ENCODE measurements at regions not wholly inside any gene's neighbourhood (a gene's known extent, or its start where the extent isn't known, plus 50 kb on each side); places are given as distances from the start of the nearest gene placed in this dataset.

DNA sequence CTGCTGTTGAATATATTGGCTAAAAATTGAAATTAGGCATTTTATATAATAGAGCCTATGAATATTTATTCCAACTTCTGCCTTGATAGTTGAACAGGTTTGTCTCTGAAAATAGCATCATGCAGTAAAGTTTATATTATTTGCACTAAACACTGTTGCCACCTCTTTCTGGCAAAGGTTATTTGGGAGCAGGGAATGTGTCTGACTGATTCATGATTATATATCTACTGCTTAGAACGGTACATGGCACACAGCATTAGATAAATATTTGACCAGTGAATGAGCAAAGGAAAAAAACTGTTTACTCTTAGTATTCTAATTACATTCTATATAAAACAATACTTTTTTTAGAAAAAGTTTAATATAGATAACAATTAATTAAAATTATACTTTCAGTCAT is 123.1 kb upstream of the MGAT4C start:
- H3K36me3 ChIP-seq (ENCODE audit: control insufficient read depth, insufficient read depth, low read length), result no peaks in the 10 kb centered on the region
- no peak for DNase-seq (ENCODE audit: low read depth)
- no peak overlapping the region for H3K4me3 ChIP-seq (ENCODE audit: low read depth, low read length)
- TF ChIP-seq, protein P1, sequence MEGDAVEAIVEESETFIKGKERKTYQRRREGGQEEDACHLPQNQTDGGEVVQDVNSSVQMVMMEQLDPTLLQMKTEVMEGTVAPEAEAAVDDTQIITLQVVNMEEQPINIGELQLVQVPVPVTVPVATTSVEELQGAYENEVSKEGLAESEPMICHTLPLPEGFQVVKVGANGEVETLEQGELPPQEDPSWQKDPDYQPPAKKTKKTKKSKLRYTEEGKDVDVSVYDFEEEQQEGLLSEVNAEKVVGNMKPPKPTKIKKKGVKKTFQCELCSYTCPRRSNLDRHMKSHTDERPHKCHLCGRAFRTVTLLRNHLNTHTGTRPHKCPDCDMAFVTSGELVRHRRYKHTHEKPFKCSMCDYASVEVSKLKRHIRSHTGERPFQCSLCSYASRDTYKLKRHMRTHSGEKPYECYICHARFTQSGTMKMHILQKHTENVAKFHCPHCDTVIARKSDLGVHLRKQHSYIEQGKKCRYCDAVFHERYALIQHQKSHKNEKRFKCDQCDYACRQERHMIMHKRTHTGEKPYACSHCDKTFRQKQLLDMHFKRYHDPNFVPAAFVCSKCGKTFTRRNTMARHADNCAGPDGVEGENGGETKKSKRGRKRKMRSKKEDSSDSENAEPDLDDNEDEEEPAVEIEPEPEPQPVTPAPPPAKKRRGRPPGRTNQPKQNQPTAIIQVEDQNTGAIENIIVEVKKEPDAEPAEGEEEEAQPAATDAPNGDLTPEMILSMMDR (IDR thresholded peaks at IDR 0.05; ENCODE audit: insufficient read depth, low read length, poor library complexity, severe bottlenecking), result no peak
- no peaks in the 10 kb centered on the region for H3K27me3 ChIP-seq (ENCODE audit: control insufficient read depth, insufficient read depth, low read length)

DNA sequence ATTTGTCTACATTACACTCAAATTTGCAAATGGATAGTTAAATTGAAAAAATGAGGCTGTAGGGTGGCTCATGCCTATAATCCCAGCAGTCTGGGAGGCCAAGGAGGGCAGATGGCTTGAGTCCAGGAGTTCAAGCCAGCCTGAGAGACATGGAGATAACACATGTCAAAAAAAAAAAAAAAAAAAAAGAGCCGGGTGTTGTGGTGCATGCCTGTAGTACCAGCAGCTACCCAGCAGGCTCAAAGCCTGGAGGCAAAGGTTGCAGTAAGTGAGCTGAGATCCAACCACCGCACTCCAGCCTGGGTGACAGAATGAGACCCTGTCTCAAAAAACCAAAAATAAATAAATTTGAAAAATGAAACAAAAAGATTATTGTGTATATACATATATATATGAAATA is 119.9 kb upstream of the MGAT4C start:
- no peak for DNase-seq (ENCODE audit: low read depth)
- TF ChIP-seq, protein P1 (IDR thresholded peaks at IDR 0.05; ENCODE audit: insufficient read depth, low read length, poor library complexity, severe bottlenecking), result no peak
- Histone ChIP-seq H3K4me3 (ENCODE audit: low read depth, low read length) (no peak overlapping the region), H3K27me3 (ENCODE audit: control insufficient read depth, insufficient read depth, low read length) (no peaks in the 10 kb centered on the region), H3K36me3 (ENCODE audit: control insufficient read depth, insufficient read depth, low read length) (no peaks in the 10 kb centered on the region)

DNA sequence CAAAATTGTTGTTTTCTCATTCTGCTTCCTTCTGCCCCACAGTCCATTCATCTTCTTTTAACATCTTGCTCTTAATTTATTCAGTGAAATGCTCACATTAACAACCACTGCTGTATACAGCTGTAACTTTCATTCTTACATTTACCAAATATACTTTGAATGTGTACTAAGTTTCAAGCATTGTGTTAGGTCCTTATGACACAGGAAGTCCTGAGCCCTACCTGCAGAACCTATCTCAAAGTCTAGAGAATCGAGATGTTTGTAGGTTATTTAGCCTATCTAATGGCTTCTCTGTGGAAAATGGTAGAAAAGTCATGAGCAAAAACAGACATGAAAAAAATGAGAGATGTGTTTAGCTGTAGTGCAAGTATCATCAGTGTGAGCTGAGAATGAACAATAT is 117.6 kb upstream of the MGAT4C start:
- Histone ChIP-seq H3K4me3 (ENCODE audit: low read depth, low read length) (no peak overlapping the region), H3K27me3 (ENCODE audit: control insufficient read depth, insufficient read depth, low read length) (no peaks in the 10 kb centered on the region), H3K36me3 (ENCODE audit: control insufficient read depth, insufficient read depth, low read length) (no peaks in the 10 kb centered on the region)
- TF ChIP-seq, protein P1 (IDR thresholded peaks at IDR 0.05; ENCODE audit: insufficient read depth, low read length, poor library complexity, severe bottlenecking), result no peak
- no peak for DNase-seq (ENCODE audit: low read depth)

DNA sequence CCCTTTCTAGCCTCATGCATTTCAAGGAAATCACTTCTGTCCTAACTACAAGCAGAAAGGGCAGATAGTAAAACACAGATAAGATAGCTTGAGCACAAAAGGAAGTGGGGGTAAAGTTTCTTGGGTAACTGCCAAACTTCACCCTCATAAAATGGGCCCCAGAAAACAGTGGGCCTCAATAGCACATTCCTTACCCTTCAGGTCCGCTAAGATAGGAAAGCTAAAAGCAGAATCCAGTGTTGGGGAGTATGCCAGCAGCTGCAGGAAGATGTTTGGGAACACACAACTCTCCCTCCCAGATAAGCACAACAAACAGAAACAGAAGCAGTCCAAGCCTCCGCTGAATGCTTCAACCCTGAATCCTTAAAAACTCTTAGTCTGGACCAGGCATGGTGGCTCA is 110.9 kb upstream of the MGAT4C start:
- Histone ChIP-seq H3K36me3 (ENCODE audit: control insufficient read depth, insufficient read depth, low read length) (no peaks in the 10 kb centered on the region), H3K27me3 (ENCODE audit: control insufficient read depth, insufficient read depth, low read length) (no peaks in the 10 kb centered on the region), H3K4me3 (ENCODE audit: low read depth, low read length) (no peak overlapping the region)
- TF ChIP-seq, protein P1 (IDR thresholded peaks at IDR 0.05; ENCODE audit: insufficient read depth, low read length, poor library complexity, severe bottlenecking), result no peak
- no peak for DNase-seq (ENCODE audit: low read depth)

DNA sequence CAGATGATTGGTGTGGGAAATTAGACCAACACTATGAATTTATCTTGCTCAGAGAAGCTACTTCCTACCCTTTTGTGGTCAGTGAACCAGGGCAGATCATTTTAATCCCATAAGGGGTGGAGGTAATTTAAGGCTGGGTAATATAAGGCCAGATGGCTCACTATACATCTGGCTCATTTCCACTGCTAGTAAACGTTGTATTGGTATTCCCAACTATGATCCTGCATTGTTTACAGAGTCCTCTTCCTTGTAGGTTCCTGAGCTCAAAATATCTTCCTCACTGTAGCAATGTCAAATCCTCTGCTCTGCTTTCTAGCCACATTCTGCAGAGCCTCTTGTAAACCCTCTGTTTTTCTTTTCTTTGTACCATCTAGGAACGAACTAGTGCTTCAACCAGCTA is 93.0 kb upstream of the MGAT4C start:
- Histone ChIP-seq H3K36me3 (ENCODE audit: control insufficient read depth, insufficient read depth, low read length) (no peaks in the 10 kb centered on the region), H3K4me3 (ENCODE audit: low read depth, low read length) (no peak overlapping the region), H3K27me3 (ENCODE audit: control insufficient read depth, insufficient read depth, low read length) (no peaks in the 10 kb centered on the region)
- no peak for DNase-seq (ENCODE audit: low read depth)
- TF ChIP-seq, protein P1 (IDR thresholded peaks at IDR 0.05; ENCODE audit: insufficient read depth, low read length, poor library complexity, severe bottlenecking), result no peak

DNA sequence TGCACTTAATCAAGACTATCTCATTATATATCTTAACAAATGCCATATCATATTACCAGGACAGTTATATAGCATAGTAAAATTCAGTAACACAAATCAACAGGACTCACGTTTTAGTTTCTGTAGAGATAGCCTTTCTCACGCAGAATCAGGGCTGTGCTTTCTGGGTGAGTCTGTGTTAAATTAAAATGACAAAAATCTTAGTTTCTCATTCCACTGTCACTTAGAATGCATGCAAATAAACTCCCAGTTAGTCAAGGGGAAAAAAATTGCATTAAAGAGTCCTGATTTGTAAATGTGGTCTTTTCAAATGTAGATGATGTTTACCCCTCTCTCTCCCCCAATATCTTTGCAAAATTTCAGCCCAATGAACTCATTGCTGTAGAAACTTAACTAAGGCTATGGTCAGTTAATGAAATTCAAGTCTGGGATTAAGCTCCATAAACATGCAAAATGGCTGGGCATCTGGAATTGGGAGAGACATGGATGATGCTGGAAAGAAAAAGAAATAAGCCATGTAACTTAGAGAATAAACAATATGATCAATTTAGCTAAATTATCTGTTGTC is 77.8 kb upstream of the MGAT4C start:
- TF ChIP-seq, protein P1 (IDR thresholded peaks at IDR 0.05; ENCODE audit: insufficient read depth, low read length, poor library complexity, severe bottlenecking), result no peak
- Histone ChIP-seq H3K36me3 (ENCODE audit: control insufficient read depth, insufficient read depth, low read length) (no peaks in the 10 kb centered on the region), H3K4me3 (ENCODE audit: low read depth, low read length) (no peak overlapping the region), H3K27me3 (ENCODE audit: control insufficient read depth, insufficient read depth, low read length) (no peaks in the 10 kb centered on the region)
- DNase-seq (ENCODE audit: low read depth), result no peak
